Activated CD8-positive, alpha-beta memory T cell treated with anti-CD3 and anti-CD28 coated beads, Interleukin-2, amount 10 ng/mL, durations not matched to agents 7 days and 5 days (primary cell): ENCODE measurements at regions not wholly inside any gene's neighbourhood (a gene's known extent, or its start where the extent isn't known, plus 50 kb on each side); places are given as distances from the start of the nearest gene placed in this dataset.
A peak's percentile ranks its signal among the peaks of the same experiment; 100 is the strongest.

ENCODE experiments used
- ATAC-seq: fragments of 150-1000 bp; cut with Tn5 transposase; one replicate; pipeline ENCODE4 v1.10.0; 2021; ENCODE audit warnings: moderate library complexity
- CTCF ChIA-PET: fragments of 350-600 bp; sonication (Branson Sonifier 250); formaldehyde crosslinking; loops from one replicate; lab custom pipeline; 2021; ENCODE audit warnings: antibody characterized with exemption; lab: Charles Lee
- DNase-seq: peaks from one replicate; pipeline ENCODE4 v3.0.0-alpha.2; 2020
- H3K27ac Mint-ChIP-seq: one replicate; pipeline ENCODE4 v1.8.0; 2021; ENCODE audit warnings: mild to moderate bottlenecking, mixed read lengths
- H3K27me3 Mint-ChIP-seq: one replicate; pipeline ENCODE4 v1.8.0; 2021; ENCODE audit warnings: mixed read lengths
- H3K36me3 Mint-ChIP-seq: one replicate; pipeline ENCODE4 v1.8.0; 2021; ENCODE audit warnings: mild to moderate bottlenecking, mixed read lengths
- H3K4me1 Mint-ChIP-seq: one replicate; pipeline ENCODE4 v1.8.0; 2021; ENCODE audit warnings: mixed read lengths
- H3K4me3 Mint-ChIP-seq: one replicate; pipeline ENCODE4 v1.8.0; 2021; ENCODE audit warnings: mild to moderate bottlenecking, moderate library complexity, mixed read lengths
- H3K9me3 Mint-ChIP-seq: one replicate; pipeline ENCODE4 v1.8.0; 2022; ENCODE audit warnings: low read depth, mixed read lengths

- Mint-ChIP-seq H3K4me3 (no peak overlapping the region), H3K36me3 (peaks cover 11% of the 10 kb centered on the region), H3K4me1 (peaks cover 17% of the 10 kb centered on the region), H3K9me3 (peaks cover 3% of the 10 kb centered on the region), H3K27ac (no peak overlapping the region), H3K27me3 (peaks cover 5% of the 10 kb centered on the region)
- CTCF ChIA-PET: no interaction called here
- ATAC-seq (no peak), DNase-seq (no peak)
Measured at GRCh38 chr12:67582238-67582834, 66.2 kb upstream of the DYRK2 start.

- DNase-seq (no peak), ATAC-seq (no peak)
- peaks cover 5% of the 10 kb centered on the region for H3K27me3 Mint-ChIP-seq
- no peak overlapping the region for H3K27ac Mint-ChIP-seq
- H3K9me3 Mint-ChIP-seq: no peaks in the 10 kb centered on the region
- CTCF ChIA-PET: no interaction called here
- H3K4me1 Mint-ChIP-seq: peaks cover 17% of the 10 kb centered on the region
- H3K36me3 Mint-ChIP-seq: peaks cover 7% of the 10 kb centered on the region
- no peak overlapping the region for H3K4me3 Mint-ChIP-seq
Measured at GRCh38 chr12:67582844-67583243, 65.7 kb upstream of the DYRK2 start.

DNA sequence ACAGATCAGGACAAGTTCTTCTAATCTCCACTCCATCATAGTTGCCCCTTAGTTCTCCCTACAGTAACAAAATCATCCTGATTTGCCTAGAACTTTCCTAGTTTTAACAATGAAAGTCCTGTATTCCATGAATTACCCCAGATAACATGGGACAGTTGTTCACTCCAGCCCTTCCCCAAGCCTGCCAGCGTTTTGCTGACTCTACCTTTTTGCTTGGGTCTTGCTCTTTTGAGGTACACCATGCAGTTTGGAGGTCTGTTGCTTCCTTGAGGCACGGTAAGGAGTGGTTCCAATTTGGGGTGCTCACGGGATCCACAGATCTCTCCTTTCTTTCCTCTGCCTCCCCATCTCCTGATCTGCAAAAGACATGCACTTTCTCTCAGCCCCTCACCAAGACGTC is 61.6 kb upstream of the DYRK2 start:
- no peaks in the 10 kb centered on the region for H3K27me3 Mint-ChIP-seq
- peaks cover 10% of the 10 kb centered on the region for H3K4me1 Mint-ChIP-seq
- no peaks in the 10 kb centered on the region for H3K9me3 Mint-ChIP-seq
- CTCF ChIA-PET: no interaction called here
- no peaks in the 10 kb centered on the region for H3K36me3 Mint-ChIP-seq
- no peak overlapping the region for H3K4me3 Mint-ChIP-seq
- DNase-seq (no peak), ATAC-seq (no peak)
- no peak overlapping the region for H3K27ac Mint-ChIP-seq

GRCh38 chr12:67589078-67589477 is 59.5 kb upstream of the DYRK2 start:
- Mint-ChIP-seq H3K27ac (no peak overlapping the region), H3K27me3 (no peaks in the 10 kb centered on the region), H3K36me3 (peaks cover 4% of the 10 kb centered on the region), H3K4me3 (no peak overlapping the region), H3K4me1 (peaks cover 30% of the 10 kb centered on the region), H3K9me3 (no peaks in the 10 kb centered on the region)
- no peak for ATAC-seq
- CTCF ChIA-PET: no interaction called here
- DNase-seq: no peak

GRCh38 chr12:67590149-67590790 is 58.3 kb upstream of the DYRK2 start:
- CTCF ChIA-PET: interaction anchor here (0.9 to 3.5 kb wide), 5 partner anchors 9 to 321 kb away, joined by 3 to 10 read pairs (median 3); partner anchors contain the start of gene CAND1
- ATAC-seq (no peak), DNase-seq (peak; percentile 47)
- Mint-ChIP-seq H3K27me3 (no peaks in the 10 kb centered on the region), H3K4me3 (no peak overlapping the region), H3K27ac (peak overlapping the region; percentile 7), H3K4me1 (peaks cover 34% of the 10 kb centered on the region), H3K36me3 (peaks cover 6% of the 10 kb centered on the region), H3K9me3 (no peaks in the 10 kb centered on the region)

- Mint-ChIP-seq H3K4me1 (peaks cover 34% of the 10 kb centered on the region), H3K9me3 (no peaks in the 10 kb centered on the region), H3K27me3 (no peaks in the 10 kb centered on the region), H3K4me3 (peak overlapping the region; percentile 20), H3K27ac (peak overlapping the region; percentile 85), H3K36me3 (peaks cover 6% of the 10 kb centered on the region)
- CTCF ChIA-PET: interaction anchor here (0.6 to 3.5 kb wide), 6 partner anchors 11 to 57 kb away, joined by 3 to 10 read pairs (median 4); partner anchors contain the start of gene DYRK2
- ATAC-seq (peak; percentile 92), DNase-seq (peak; percentile 45)
Measured at GRCh38 chr12:67592228-67593011, 56.1 kb upstream of the DYRK2 start.

DNA sequence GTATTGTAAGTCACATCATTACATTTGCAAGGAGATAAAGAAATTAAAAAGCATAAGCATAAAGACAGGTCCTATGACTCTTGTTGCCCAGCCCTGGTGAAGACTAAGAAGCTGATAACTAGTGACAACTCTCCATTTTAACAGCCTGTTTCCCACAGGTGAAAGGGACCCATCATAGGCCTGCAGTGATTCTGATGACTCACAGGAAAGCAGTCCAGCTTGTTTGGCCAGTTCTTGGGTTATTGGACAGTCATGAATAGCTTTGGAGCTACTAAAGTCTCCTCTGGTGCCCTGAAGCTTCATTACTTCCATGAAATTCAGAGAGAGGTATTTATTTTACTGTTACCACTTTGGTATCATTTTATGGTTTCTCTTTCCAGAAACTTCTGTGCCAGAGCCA is 55.5 kb upstream of the DYRK2 start:
- CTCF ChIA-PET: interaction anchor here (0.7 to 3.5 kb wide), 7 partner anchors 12 to 56 kb away, joined by 3 to 10 read pairs (median 4); partner anchors contain the start of gene DYRK2
- no peak for DNase-seq
- Mint-ChIP-seq H3K9me3 (no peaks in the 10 kb centered on the region), H3K4me1 (peaks cover 34% of the 10 kb centered on the region), H3K36me3 (peaks cover 8% of the 10 kb centered on the region), H3K4me3 (peak overlapping the region; percentile 20), H3K27ac (peak overlapping the region; percentile 85), H3K27me3 (no peaks in the 10 kb centered on the region)
- peak; percentile 40 for ATAC-seq

GRCh38 chr12:67593461-67594330 is 54.8 kb upstream of the DYRK2 start:
- H3K9me3 Mint-ChIP-seq: no peaks in the 10 kb centered on the region
- no peaks in the 10 kb centered on the region for H3K27me3 Mint-ChIP-seq
- H3K36me3 Mint-ChIP-seq: peaks cover 10% of the 10 kb centered on the region
- ATAC-seq (no peak), DNase-seq (no peak)
- H3K4me1 Mint-ChIP-seq: peaks cover 34% of the 10 kb centered on the region
- CTCF ChIA-PET: interaction anchor here (0.7 to 3.5 kb wide), 7 partner anchors 9 to 39 kb away, joined by 3 to 10 read pairs (median 4); no protein-coding TSS in a partner anchor
- H3K4me3 Mint-ChIP-seq: no peak overlapping the region
- peak overlapping the region; percentile 85 for H3K27ac Mint-ChIP-seq

DNA sequence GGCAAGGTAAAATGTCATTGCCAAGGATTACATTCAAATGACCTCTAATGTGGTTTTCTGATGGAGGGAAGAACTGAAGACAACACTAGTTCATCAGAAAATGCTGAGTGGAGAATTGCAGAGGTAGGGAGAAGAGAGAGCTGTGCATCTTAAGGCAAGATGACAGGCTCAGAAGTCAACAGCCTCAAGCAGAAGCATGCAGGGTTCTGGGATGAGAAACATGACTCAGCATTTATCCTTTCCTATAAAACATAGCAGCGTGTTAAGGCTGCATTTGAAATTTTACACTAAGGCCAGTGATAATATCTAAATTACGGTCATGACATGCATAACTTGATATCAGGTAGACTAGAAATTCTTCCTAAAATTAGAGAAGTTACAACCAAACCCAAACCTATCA is 53.7 kb upstream of the DYRK2 start:
- CTCF ChIA-PET: interaction anchor here (0.8 to 1.6 kb wide), 3 partner anchors 10 to 53 kb away, joined by 3 to 4 read pairs (median 3); partner anchors contain the start of gene DYRK2
- H3K4me1 Mint-ChIP-seq: peaks cover 34% of the 10 kb centered on the region
- H3K36me3 Mint-ChIP-seq: peaks cover 11% of the 10 kb centered on the region
- no peak for ATAC-seq
- peaks cover 4% of the 10 kb centered on the region for H3K9me3 Mint-ChIP-seq
- H3K27ac Mint-ChIP-seq: no peak overlapping the region
- no peak for DNase-seq
- no peaks in the 10 kb centered on the region for H3K27me3 Mint-ChIP-seq
- no peak overlapping the region for H3K4me3 Mint-ChIP-seq

GRCh38 chr12:67595365-67595764 is 53.2 kb upstream of the DYRK2 start:
- no peak for ATAC-seq
- H3K9me3 Mint-ChIP-seq: peaks cover 4% of the 10 kb centered on the region
- no peak for DNase-seq
- CTCF ChIA-PET: interaction anchor here (1.6 kb wide), 1 partner anchor 10 kb away, joined by 4 read pairs; no protein-coding TSS in a partner anchor
- no peak overlapping the region for H3K27ac Mint-ChIP-seq
- H3K4me3 Mint-ChIP-seq: no peak overlapping the region
- H3K36me3 Mint-ChIP-seq: peaks cover 11% of the 10 kb centered on the region
- H3K27me3 Mint-ChIP-seq: no peaks in the 10 kb centered on the region
- peaks cover 34% of the 10 kb centered on the region for H3K4me1 Mint-ChIP-seq

DNA sequence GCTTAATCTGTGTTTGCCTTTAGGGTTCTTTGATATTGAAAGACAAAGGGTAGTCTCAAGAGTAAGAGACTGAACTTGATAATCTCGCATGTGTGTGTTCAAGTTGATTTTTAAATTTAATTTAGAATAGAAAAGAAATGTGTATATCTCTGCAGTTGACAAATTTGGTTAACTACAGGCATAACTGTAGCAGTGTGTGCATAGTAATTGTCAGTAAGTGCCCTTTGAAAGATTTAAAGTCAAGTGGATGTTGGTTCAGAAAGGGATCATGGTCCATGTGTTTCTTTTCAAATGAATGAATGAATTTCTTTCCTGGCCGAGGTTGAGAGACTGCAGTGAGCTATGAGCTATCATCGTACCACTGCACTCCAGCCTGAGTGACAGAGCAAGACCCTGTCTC is 49.9 kb upstream of the DYRK2 start:
- H3K4me1 Mint-ChIP-seq: peaks cover 10% of the 10 kb centered on the region
- H3K27ac Mint-ChIP-seq: no peak overlapping the region
- H3K27me3 Mint-ChIP-seq: no peaks in the 10 kb centered on the region
- CTCF ChIA-PET: no interaction called here
- no peak overlapping the region for H3K4me3 Mint-ChIP-seq
- ATAC-seq (no peak), DNase-seq (no peak)
- peaks cover 10% of the 10 kb centered on the region for H3K36me3 Mint-ChIP-seq
- H3K9me3 Mint-ChIP-seq: peaks cover 4% of the 10 kb centered on the region
